IMR-90 (cell line): ENCODE measurements at regions not wholly inside any gene's neighbourhood (a gene's known extent, or its start where the extent isn't known, plus 50 kb on each side); places are given as distances from the start of the nearest gene placed in this dataset.

ENCODE experiments used
- ATAC-seq: fragments of 200-7000 bp; cut with Tn5 transposase; 2 replicates; pipeline ENCODE4 v1.9.1; 2020; ENCODE audit warnings: low read depth, mild to moderate bottlenecking, moderate library complexity
- BruUV-seq: library from RNA; stranded (reverse); fragments of 400-500 nt; replicated peaks from 2 replicates; lab custom pipeline; 2021; lab: Mats Ljungman, UMichigan
- CTCF ChIA-PET: fragments of 300-600 bp; formaldehyde crosslinking; extraction: SDS; loops from one replicate; lab custom pipeline; 2021; ENCODE audit warnings: antibody characterized with exemption; lab: Yijun Ruan, JAX
- POLR2A ChIA-PET: fragments of 300-600 bp; sonication (Branson Sonifier 250); formaldehyde crosslinking; loops from one replicate; lab custom pipeline; 2022; ENCODE audit warnings: antibody characterized with exemption; ENCODE audit not compliant: unreplicated experiment; lab: Charles Lee
- DNase-seq: peaks from one replicate; pipeline ENCODE4 v3.0.0; 2013
- H2AFZ ChIP-seq: replicated peaks from 2 replicates; pipeline ENCODE3; 2013; ENCODE audit warnings: low read length, mild to moderate bottlenecking; ENCODE audit not compliant: poor library complexity
- H2AK5ac ChIP-seq: 2 replicates; pipeline ENCODE4 v1.6.1; 2013; ENCODE audit warnings: low read depth, low read length, inconsistent platforms
- H2AK9ac ChIP-seq: replicated peaks from 2 replicates; pipeline ENCODE3; 2013; ENCODE audit warnings: mild to moderate bottlenecking, low read depth, low read length, moderate library complexity; ENCODE audit not compliant: poor library complexity
- H2BK120ac ChIP-seq: 2 replicates; pipeline ENCODE4 v1.6.1; 2013; ENCODE audit warnings: low read depth, low read length, inconsistent platforms
- H2BK15ac ChIP-seq: 3 replicates; pipeline ENCODE4 v1.6.1; 2013; ENCODE audit warnings: low read depth, low read length, inconsistent platforms
- H2BK20ac ChIP-seq: 2 replicates; pipeline ENCODE4 v1.6.1; 2013; ENCODE audit warnings: low read depth, mild to moderate bottlenecking, inconsistent platforms, low read length, moderate library complexity
- H2BK5ac ChIP-seq: 2 replicates; pipeline ENCODE4 v1.6.1; 2013; ENCODE audit warnings: mild to moderate bottlenecking, low read depth, low read length, inconsistent platforms; ENCODE audit not compliant: poor library complexity, severe bottlenecking
- H3K14ac ChIP-seq: replicated peaks from 2 replicates; pipeline ENCODE4 v1.6.1; 2013; ENCODE audit warnings: low read depth, low read length, inconsistent platforms
- H3K18ac ChIP-seq: 2 replicates; pipeline ENCODE4 v1.6.1; 2013; ENCODE audit warnings: low read depth, low read length, control low read depth
- H3K23ac ChIP-seq: 2 replicates; pipeline ENCODE4 v1.6.1; 2013; ENCODE audit warnings: low read depth, low read length, inconsistent platforms
- H3K27ac ChIP-seq: 2 replicates; pipeline ENCODE4 v1.5.1; 2013; ENCODE audit warnings: mild to moderate bottlenecking, control low read depth, low read length; ENCODE audit not compliant: insufficient read depth
- H3K27me3 ChIP-seq: 2 replicates; pipeline ENCODE4 v1.6.1; 2013; ENCODE audit warnings: low read length; ENCODE audit not compliant: control insufficient read depth, insufficient read depth
- H3K36me3 ChIP-seq: 2 replicates; pipeline ENCODE4 v1.6.1; 2013; ENCODE audit warnings: low read length, mixed read lengths; ENCODE audit not compliant: control insufficient read depth, insufficient read depth
- H3K4ac ChIP-seq: 2 replicates; pipeline ENCODE4 v1.6.1; 2013; ENCODE audit warnings: low read depth, low read length, inconsistent platforms
- H3K4me1 ChIP-seq: 2 replicates; pipeline ENCODE4 v1.6.1; 2013; ENCODE audit warnings: low read length, mixed read lengths; ENCODE audit not compliant: control insufficient read depth, insufficient read depth
- H3K4me2 ChIP-seq: 2 replicates; pipeline ENCODE4 v1.6.1; 2013; ENCODE audit warnings: low read depth, mild to moderate bottlenecking, control low read depth, low read length, moderate library complexity
- H3K4me3 ChIP-seq: 2 replicates; pipeline ENCODE4 v1.5.1; 2013; ENCODE audit warnings: low read depth, mild to moderate bottlenecking, control low read depth, low read length, moderate library complexity; ENCODE audit not compliant: insufficient read depth
- H3K56ac ChIP-seq: 2 replicates; pipeline ENCODE4 v1.6.1; 2013; ENCODE audit warnings: low read length, inconsistent platforms; ENCODE audit not compliant: insufficient read depth; ENCODE audit errors: extremely low read depth
- H3K79me1 ChIP-seq, 2 experiments: 2 replicates each; pipeline ENCODE4 v1.6.1; 2013; ENCODE audit warnings: low read length in 2 of 2, inconsistent platforms in 1 of 2, low read depth in 1 of 2
- H3K9ac ChIP-seq: 2 replicates; pipeline ENCODE4 v1.6.1; 2013; ENCODE audit warnings: low read depth, low read length, control low read depth
- H3K9me1 ChIP-seq: 2 replicates; pipeline ENCODE4 v1.6.1; 2013; ENCODE audit warnings: low read length, inconsistent platforms; ENCODE audit not compliant: insufficient read depth
- H3K9me3 ChIP-seq: 2 replicates; pipeline ENCODE4 v1.6.1; 2013; ENCODE audit warnings: low read length; ENCODE audit not compliant: control insufficient read depth, insufficient read depth
- H4K20me1 ChIP-seq: 2 replicates; pipeline ENCODE4 v1.6.1; 2013; ENCODE audit warnings: low read length, inconsistent platforms; ENCODE audit not compliant: insufficient read depth
- H4K5ac ChIP-seq: 2 replicates; pipeline ENCODE4 v1.6.1; 2013; ENCODE audit warnings: mild to moderate bottlenecking, low read depth, low read length, control low read depth
- H4K8ac ChIP-seq, 2 experiments: 2 replicates each; pipeline ENCODE4 v1.6.1; 2013; ENCODE audit warnings: low read depth in 2 of 2, low read length in 2 of 2, control low read depth in 1 of 2, inconsistent platforms in 1 of 2
- H4K91ac ChIP-seq: 2 replicates; pipeline ENCODE4 v1.6.1; 2013; ENCODE audit warnings: low read depth, low read length, inconsistent platforms; ENCODE audit not compliant: insufficient read depth
- CEBPB ChIP-seq: IDR thresholded peaks from 2 replicates; pipeline ENCODE4 v1.6.1; 2012; ENCODE audit warnings: low read depth, low read length, improper control_type of control experiment
- CHD1 ChIP-seq: IDR thresholded peaks from 2 replicates; pipeline ENCODE4 v1.6.1; 2012; ENCODE audit warnings: low read depth, low read length, improper control_type of control experiment
- CTCF ChIP-seq: conservative IDR thresholded peaks from 2 replicates; pipeline ENCODE4 v1.5.1; 2012; ENCODE audit warnings: mild to moderate bottlenecking, low read depth, low read length, improper control_type of control experiment
- ELK1 ChIP-seq: fragments of 150-350 bp; IDR thresholded peaks from 2 replicates; pipeline ENCODE4 v1.6.1; 2016; ENCODE audit warnings: low read depth, mild to moderate bottlenecking, low read length, moderate library complexity, borderline replicate concordance
- RAD21 ChIP-seq: IDR thresholded peaks from 2 replicates; pipeline ENCODE4 v1.6.1; 2012; ENCODE audit warnings: low read length, improper control_type of control experiment
- SMC3 ChIP-seq: fragments of 150-350 bp; IDR thresholded peaks from 2 replicates; pipeline ENCODE4 v1.6.1; 2016; ENCODE audit warnings: low read depth, mild to moderate bottlenecking, antibody characterized with exemption, low read length, moderate library complexity
- USF2 ChIP-seq: fragments of 150-350 bp; IDR thresholded peaks from 2 replicates; pipeline ENCODE4 v1.6.1; 2017; ENCODE audit warnings: mild to moderate bottlenecking, antibody characterized with exemption, low read length, low read depth
- WGBS, 2 experiments: methylation state at CpG; one replicate each; pipeline versions ENCODE4 v1.1.5 to v1.1.7; 2013; ENCODE audit warnings: missing lambda C conversion rate in 2 of 2; ENCODE audit not compliant: insufficient read length in 1 of 2; ENCODE audit errors: extremely low coverage in 2 of 2; 5-methylcytosine and 5-hydroxymethylcytosine counted together
- dilution Hi-C: fragments of 300-500 bp; cut with HindIII; formaldehyde crosslinking; loops from one replicate; pipeline ENCODE4 v1.14.3; 2018; ENCODE audit warnings: low sequenced_read_pairs; ENCODE audit not compliant: unreplicated experiment
- in situ Hi-C: fragments of 300-500 bp; cut with MboI; formaldehyde crosslinking; loops from 3 replicates; pipeline ENCODE4 v1.14.3; 2019; ENCODE audit warnings: low sequenced_read_pairs, inconsistent platforms, mixed read lengths
- intact Hi-C: fragments of 100-400 bp; cut with micrococcal nuclease; formaldehyde crosslinking; loops from 2 replicates; pipeline ENCODE4 v1.10.0; 2022

- no peak overlapping the region for H3K14ac ChIP-seq
- H4K91ac ChIP-seq, result no peak overlapping the region
- H2BK20ac ChIP-seq, result no peak overlapping the region
- peak overlapping the region; percentile 55 for H2AK9ac ChIP-seq
- H4K20me1 ChIP-seq, result no peaks in the 10 kb centered on the region
- no peak overlapping the region for H3K9ac ChIP-seq
- peak overlapping the region; percentile 32 for H2AFZ ChIP-seq
- no peak overlapping the region for H2BK15ac ChIP-seq
- H3K27ac ChIP-seq, result no peak overlapping the region
- DNase-seq, result no peak
- no peak overlapping the region for H3K18ac ChIP-seq
- intact Hi-C loops, result no loop called here
- H3K36me3 ChIP-seq, result peaks cover 86% of the 10 kb centered on the region
- H2BK5ac ChIP-seq, result no peak overlapping the region
- ATAC-seq, result no peak
- 94% methylated on average over 17 of the region's 23 CpGs; no CpG with 5 or more reads in 1 of the 2 experiments for WGBS, 2 experiments
- no peaks in the 10 kb centered on the region for H3K4me1 ChIP-seq
- no peak overlapping the region for H2BK120ac ChIP-seq
- H2AK5ac ChIP-seq, result no peak overlapping the region
- no peak overlapping the region for H4K5ac ChIP-seq
- H3K79me1 ChIP-seq, result no peaks in the 10 kb centered on the region; a peak in 1 of 4 replicates
- H3K4ac ChIP-seq, result no peak overlapping the region
- in situ Hi-C loops, result no loop called here
- no peak overlapping the region for H3K23ac ChIP-seq
- peaks cover 3% of the 10 kb centered on the region; the same call in 1 of the 2 replicates for H3K9me1 ChIP-seq
- no peak overlapping the region for H3K56ac ChIP-seq
- no TSS peak for BruUV-seq
- ChIA-PET CTCF (no interaction called here), POLR2A (no interaction called here)
- H3K4me2 ChIP-seq, result no peak overlapping the region
- H3K4me3 ChIP-seq, result no peak overlapping the region
- H3K9me3 ChIP-seq, result peaks cover 3% of the 10 kb centered on the region; the same call in 1 of the 2 replicates
- H3K27me3 ChIP-seq, result no peaks in the 10 kb centered on the region
- H4K8ac ChIP-seq, result no peak overlapping the region
- TF ChIP-seq RAD21, result no peak
- TF ChIP-seq USF2, result no peak
- TF ChIP-seq CTCF, result no peak
- no peak for TF ChIP-seq SMC3
- no peak for TF ChIP-seq CHD1
- no peak for TF ChIP-seq ELK1
- TF ChIP-seq CEBPB, result no peak
- dilution Hi-C loops, result no loop called here
These were observed 126.2 kb downstream of the PTPRS start for GRCh38 chr19:5214371-5214770.
